ENCODE measurements at regions not wholly inside any gene's neighbourhood (a gene's known extent, or its start where the extent isn't known, plus 50 kb on each side); places are given as distances from the start of the nearest gene placed in this dataset.

DNA sequence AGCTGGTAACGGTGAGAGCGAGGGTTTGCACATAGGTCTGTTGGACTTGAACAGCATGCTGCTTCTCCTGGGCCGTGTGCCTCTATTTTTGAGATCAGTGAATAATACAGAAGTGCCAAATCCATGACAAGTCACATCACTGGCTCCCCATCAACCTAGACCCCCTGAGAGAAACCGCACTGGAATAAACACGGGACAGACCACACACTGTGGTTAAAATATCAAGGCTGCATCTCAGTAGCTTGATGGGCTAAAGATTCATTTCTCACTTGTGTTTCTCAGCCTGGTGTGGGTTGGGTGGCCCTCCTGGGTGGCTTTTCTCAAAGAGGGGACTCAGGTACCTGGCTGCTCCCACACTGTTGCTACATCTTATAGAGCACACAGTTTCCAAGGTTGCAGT, 191.0 kb downstream of the DICER1 start:
- peaks cover 2% of the 10 kb centered on the region; the same call in 1 of the 3 replicates for H3K9me3 Mint-ChIP-seq
- no peaks in the 10 kb centered on the region for H3K27me3 Mint-ChIP-seq (ENCODE audit: insufficient read depth, low read depth, poor library complexity)
- H3K4me3 Mint-ChIP-seq, result no peak overlapping the region
- Histone ChIP-seq H3K79me2 (replicated peaks; ENCODE audit: insufficient read depth) (no peaks in the 10 kb centered on the region), H3K4me1 (ENCODE audit: insufficient read depth) (no peaks in the 10 kb centered on the region), H3K27me3 (ENCODE audit: insufficient read depth) (no peaks in the 10 kb centered on the region), H3K4me2 (no peak overlapping the region), H3K27ac (ENCODE audit: low read depth) (no peak overlapping the region), H3K9me2 (ENCODE audit: insufficient read depth) (0 out of 2 replicates have a peak, but pooled peaks cover 4% of the 10 kb centered on the region), H2AFZ (no peak overlapping the region), H3K4me3 (no peak overlapping the region), H4K20me1 (replicated peaks; ENCODE audit: insufficient read depth) (no peaks in the 10 kb centered on the region), H3F3A (replicated peaks; ENCODE audit: low read depth) (no peaks in the 10 kb centered on the region), H3K36me3 (ENCODE audit: insufficient read depth) (no peaks in the 10 kb centered on the region)
- no peak overlapping the region for H3K27ac Mint-ChIP-seq
- H3K4me1 Mint-ChIP-seq, result peaks cover 6% of the 10 kb centered on the region; the same call in 1 of the 3 replicates
- no peaks in the 10 kb centered on the region for H3K36me3 Mint-ChIP-seq (ENCODE audit: low read depth)
- DNase-seq (ENCODE audit: low spot score) (no peak), ATAC-seq (no peak)
- TF ChIP-seq ETS1 (IDR thresholded peaks at IDR 0.05) (no peak), POLR2AphosphoS5 (IDR thresholded peaks at IDR 0.05; ENCODE audit: low read depth) (no peak), EZH2 (IDR thresholded peaks at IDR 0.05; ENCODE audit: low read depth, unreplicated experiment) (no peak), EZH2phosphoT487 (IDR thresholded peaks at IDR 0.05; ENCODE audit: unreplicated experiment) (no peak), REST (IDR thresholded peaks at IDR 0.05; ENCODE audit: unreplicated experiment) (no peak), ZNF462 (CRISPR knock-in tag; IDR thresholded peaks at IDR 0.05) (no peak)
- TF ChIP-seq, protein P1, sequence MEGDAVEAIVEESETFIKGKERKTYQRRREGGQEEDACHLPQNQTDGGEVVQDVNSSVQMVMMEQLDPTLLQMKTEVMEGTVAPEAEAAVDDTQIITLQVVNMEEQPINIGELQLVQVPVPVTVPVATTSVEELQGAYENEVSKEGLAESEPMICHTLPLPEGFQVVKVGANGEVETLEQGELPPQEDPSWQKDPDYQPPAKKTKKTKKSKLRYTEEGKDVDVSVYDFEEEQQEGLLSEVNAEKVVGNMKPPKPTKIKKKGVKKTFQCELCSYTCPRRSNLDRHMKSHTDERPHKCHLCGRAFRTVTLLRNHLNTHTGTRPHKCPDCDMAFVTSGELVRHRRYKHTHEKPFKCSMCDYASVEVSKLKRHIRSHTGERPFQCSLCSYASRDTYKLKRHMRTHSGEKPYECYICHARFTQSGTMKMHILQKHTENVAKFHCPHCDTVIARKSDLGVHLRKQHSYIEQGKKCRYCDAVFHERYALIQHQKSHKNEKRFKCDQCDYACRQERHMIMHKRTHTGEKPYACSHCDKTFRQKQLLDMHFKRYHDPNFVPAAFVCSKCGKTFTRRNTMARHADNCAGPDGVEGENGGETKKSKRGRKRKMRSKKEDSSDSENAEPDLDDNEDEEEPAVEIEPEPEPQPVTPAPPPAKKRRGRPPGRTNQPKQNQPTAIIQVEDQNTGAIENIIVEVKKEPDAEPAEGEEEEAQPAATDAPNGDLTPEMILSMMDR (conservative IDR thresholded peaks at IDR 0.05; ENCODE audit: low read depth in 2 of 2), result no peak
